Gastrocnemius medialis (tissue), 4 donors: ENCODE measurements at regions not wholly inside any gene's neighbourhood (a gene's known extent, or its start where the extent isn't known, plus 50 kb on each side); places are given as distances from the start of the nearest gene placed in this dataset.

Experiments used
- POLR2A ChIP-seq, 2 donors: fragments of 450-650 bp; IDR thresholded peaks; one replicate each; pipeline ENCODE4 v1.6.1; 2017; ENCODE audit warnings: antibody characterized with exemption in 2 of 2, mild to moderate bottlenecking in 2 of 2, moderate library complexity in 2 of 2
- TF ChIP-seq, protein P1 (sequence below), 5 experiments: fragments of 450-650 bp in 3 of 5; fragments of 200-600 bp in 2 of 5; sonication (generic) in 2 of 5; IDR thresholded peaks in 4 of 5; conservative IDR thresholded peaks in 1 of 5; 1 replicate in 4 of 5; 2 replicates in 1 of 5; pipeline ENCODE4 v1.5.1; 2016 to 2019; ENCODE audit warnings: antibody characterized with exemption in 5 of 5, mild to moderate bottlenecking in 3 of 5, moderate library complexity in 3 of 5

GRCh38 chr3:146839727-146840375, 234.7 kb upstream of the PLSCR5 start:
- TF ChIP-seq POLR2A (IDR thresholded peaks at IDR 0.05), result no peak
- TF ChIP-seq, protein P1, sequence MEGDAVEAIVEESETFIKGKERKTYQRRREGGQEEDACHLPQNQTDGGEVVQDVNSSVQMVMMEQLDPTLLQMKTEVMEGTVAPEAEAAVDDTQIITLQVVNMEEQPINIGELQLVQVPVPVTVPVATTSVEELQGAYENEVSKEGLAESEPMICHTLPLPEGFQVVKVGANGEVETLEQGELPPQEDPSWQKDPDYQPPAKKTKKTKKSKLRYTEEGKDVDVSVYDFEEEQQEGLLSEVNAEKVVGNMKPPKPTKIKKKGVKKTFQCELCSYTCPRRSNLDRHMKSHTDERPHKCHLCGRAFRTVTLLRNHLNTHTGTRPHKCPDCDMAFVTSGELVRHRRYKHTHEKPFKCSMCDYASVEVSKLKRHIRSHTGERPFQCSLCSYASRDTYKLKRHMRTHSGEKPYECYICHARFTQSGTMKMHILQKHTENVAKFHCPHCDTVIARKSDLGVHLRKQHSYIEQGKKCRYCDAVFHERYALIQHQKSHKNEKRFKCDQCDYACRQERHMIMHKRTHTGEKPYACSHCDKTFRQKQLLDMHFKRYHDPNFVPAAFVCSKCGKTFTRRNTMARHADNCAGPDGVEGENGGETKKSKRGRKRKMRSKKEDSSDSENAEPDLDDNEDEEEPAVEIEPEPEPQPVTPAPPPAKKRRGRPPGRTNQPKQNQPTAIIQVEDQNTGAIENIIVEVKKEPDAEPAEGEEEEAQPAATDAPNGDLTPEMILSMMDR (IDR thresholded peaks at IDR 0.05 in 4 of 5, conservative IDR thresholded peaks at IDR 0.05 in 1 of 5), result no peak
